ENCODE measurements at regions not wholly inside any gene's neighbourhood (a gene's known extent, or its start where the extent isn't known, plus 50 kb on each side); places are given as distances from the start of the nearest gene placed in this dataset.

DNA sequence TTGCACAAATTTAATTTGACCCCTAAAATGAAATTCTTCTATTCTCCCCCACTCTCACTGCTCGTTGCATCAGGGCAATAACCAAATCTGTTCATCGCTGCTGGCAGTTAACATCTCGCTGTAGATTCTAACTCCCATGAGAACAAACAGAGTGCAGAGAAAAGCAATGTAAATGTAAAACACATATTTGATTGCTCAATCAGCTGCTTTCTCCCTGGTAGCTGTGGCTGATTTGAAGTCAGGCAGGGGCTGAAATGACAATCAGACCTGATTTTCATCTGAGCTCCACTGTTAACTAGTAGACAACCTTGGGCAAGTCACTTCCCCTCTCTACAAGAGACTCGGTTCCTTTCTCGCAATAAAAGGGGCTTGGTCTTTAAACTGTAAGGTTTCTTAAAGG is 119.8 kb upstream of the CPNE4 start:
- no peaks in the 10 kb centered on the region for H3K9me3 Mint-ChIP-seq

DNA sequence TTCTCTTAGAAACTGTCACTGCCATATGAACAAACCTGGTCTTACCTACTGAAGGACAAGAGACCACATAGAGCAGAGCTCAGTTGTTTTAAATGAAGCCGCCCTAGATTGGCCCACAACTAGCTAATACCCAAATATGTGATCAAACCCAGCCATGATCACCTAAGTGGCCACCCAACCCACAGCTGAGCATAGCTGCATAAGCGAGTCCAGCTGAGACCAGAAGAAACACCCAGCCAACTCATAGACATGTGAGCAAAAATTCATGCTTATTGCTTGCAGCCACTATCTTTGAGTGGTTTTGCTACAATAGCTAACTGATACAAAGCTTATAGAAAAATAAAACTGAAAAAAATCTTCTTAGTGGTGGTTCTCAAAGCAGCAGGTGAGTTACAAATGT is 124.3 kb upstream of the CPNE4 start:
- Histone ChIP-seq H3K4me1 (no peaks in the 10 kb centered on the region), H2AFZ (replicated peaks) (no peak overlapping the region), H4K20me1 (ENCODE audit: low read depth) (no peaks in the 10 kb centered on the region), H3K79me2 (ENCODE audit: low read depth) (no peaks in the 10 kb centered on the region), H3K27me3 (no peaks in the 10 kb centered on the region), H3K9me3 (ENCODE audit: low read depth) (no peaks in the 10 kb centered on the region), H3K4me2 (no peak overlapping the region), H3K27ac (no peak overlapping the region), H3K4me3 (no peak overlapping the region), H3K36me3 (no peaks in the 10 kb centered on the region), H3K9ac (no peak overlapping the region), H3F3A (ENCODE audit: low read depth) (no peaks in the 10 kb centered on the region)
- no peak overlapping the region for H3K27ac Mint-ChIP-seq
- H3K27me3 Mint-ChIP-seq (ENCODE audit: insufficient read depth, low read depth): peaks cover 5% of the 10 kb centered on the region
- H3K4me1 Mint-ChIP-seq: peaks cover 2% of the 10 kb centered on the region
- H3K4me3 Mint-ChIP-seq: no peak overlapping the region
- TF ChIP-seq EZH2phosphoT487 (IDR thresholded peaks at IDR 0.05): no peak
- no peak for TF ChIP-seq EZH2 (IDR thresholded peaks at IDR 0.05)
- TF ChIP-seq, protein P1, sequence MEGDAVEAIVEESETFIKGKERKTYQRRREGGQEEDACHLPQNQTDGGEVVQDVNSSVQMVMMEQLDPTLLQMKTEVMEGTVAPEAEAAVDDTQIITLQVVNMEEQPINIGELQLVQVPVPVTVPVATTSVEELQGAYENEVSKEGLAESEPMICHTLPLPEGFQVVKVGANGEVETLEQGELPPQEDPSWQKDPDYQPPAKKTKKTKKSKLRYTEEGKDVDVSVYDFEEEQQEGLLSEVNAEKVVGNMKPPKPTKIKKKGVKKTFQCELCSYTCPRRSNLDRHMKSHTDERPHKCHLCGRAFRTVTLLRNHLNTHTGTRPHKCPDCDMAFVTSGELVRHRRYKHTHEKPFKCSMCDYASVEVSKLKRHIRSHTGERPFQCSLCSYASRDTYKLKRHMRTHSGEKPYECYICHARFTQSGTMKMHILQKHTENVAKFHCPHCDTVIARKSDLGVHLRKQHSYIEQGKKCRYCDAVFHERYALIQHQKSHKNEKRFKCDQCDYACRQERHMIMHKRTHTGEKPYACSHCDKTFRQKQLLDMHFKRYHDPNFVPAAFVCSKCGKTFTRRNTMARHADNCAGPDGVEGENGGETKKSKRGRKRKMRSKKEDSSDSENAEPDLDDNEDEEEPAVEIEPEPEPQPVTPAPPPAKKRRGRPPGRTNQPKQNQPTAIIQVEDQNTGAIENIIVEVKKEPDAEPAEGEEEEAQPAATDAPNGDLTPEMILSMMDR (IDR thresholded peaks at IDR 0.05): no peak
- DNase-seq (ENCODE audit: low spot score): no peak
- no peaks in the 10 kb centered on the region for H3K9me3 Mint-ChIP-seq
- H3K36me3 Mint-ChIP-seq: no peaks in the 10 kb centered on the region

More for the DNA sequence above, 119.8 kb upstream of the CPNE4 start:
- no peaks in the 10 kb centered on the region for H3K4me1 ChIP-seq
- no peaks in the 10 kb centered on the region for H4K20me1 ChIP-seq (ENCODE audit: low read depth)
- H3K36me3 ChIP-seq: no peaks in the 10 kb centered on the region
- no peaks in the 10 kb centered on the region for H3K27me3 ChIP-seq
- no peaks in the 10 kb centered on the region for H3K79me2 ChIP-seq (ENCODE audit: low read depth)
- no peak overlapping the region for H3K9ac ChIP-seq
- H3K4me3 ChIP-seq: no peak overlapping the region
- H3K27ac ChIP-seq: no peak overlapping the region
- no peak overlapping the region for H2AFZ ChIP-seq (replicated peaks)
- no peaks in the 10 kb centered on the region for H3F3A ChIP-seq (ENCODE audit: low read depth)
- H3K4me1 Mint-ChIP-seq: peaks cover 2% of the 10 kb centered on the region
- no peak overlapping the region for H3K4me3 Mint-ChIP-seq
- H3K4me2 ChIP-seq: no peak overlapping the region
- no peak for DNase-seq (ENCODE audit: low spot score)
- H3K27ac Mint-ChIP-seq: no peak overlapping the region
- H3K36me3 Mint-ChIP-seq: no peaks in the 10 kb centered on the region
- no peak for TF ChIP-seq EZH2 (IDR thresholded peaks at IDR 0.05)
- no peak for TF ChIP-seq EZH2phosphoT487 (IDR thresholded peaks at IDR 0.05)
- TF ChIP-seq, protein P1 (IDR thresholded peaks at IDR 0.05): no peak
- H3K9me3 ChIP-seq (ENCODE audit: low read depth): no peaks in the 10 kb centered on the region
- peaks cover 5% of the 10 kb centered on the region for H3K27me3 Mint-ChIP-seq (ENCODE audit: insufficient read depth, low read depth)

GRCh38 chr3:132160198-132160597 is 125.4 kb upstream of the CPNE4 start:
- Histone ChIP-seq H3K9me3 (ENCODE audit: low read depth) (no peaks in the 10 kb centered on the region), H4K20me1 (ENCODE audit: low read depth) (no peaks in the 10 kb centered on the region), H3F3A (ENCODE audit: low read depth) (no peaks in the 10 kb centered on the region), H3K36me3 (no peaks in the 10 kb centered on the region), H3K9ac (no peak overlapping the region), H2AFZ (replicated peaks) (no peak overlapping the region), H3K79me2 (ENCODE audit: low read depth) (no peaks in the 10 kb centered on the region), H3K27ac (no peak overlapping the region), H3K4me3 (no peak overlapping the region), H3K4me2 (no peak overlapping the region), H3K27me3 (no peaks in the 10 kb centered on the region), H3K4me1 (no peaks in the 10 kb centered on the region)
- Mint-ChIP-seq H3K4me3 (no peak overlapping the region), H3K36me3 (no peaks in the 10 kb centered on the region), H3K9me3 (no peaks in the 10 kb centered on the region), H3K4me1 (no peaks in the 10 kb centered on the region), H3K27me3 (ENCODE audit: insufficient read depth, low read depth) (peaks cover 5% of the 10 kb centered on the region), H3K27ac (no peak overlapping the region)
- DNase-seq (ENCODE audit: low spot score): no peak
- TF ChIP-seq, protein P1 (IDR thresholded peaks at IDR 0.05): no peak
- no peak for TF ChIP-seq EZH2phosphoT487 (IDR thresholded peaks at IDR 0.05)
- TF ChIP-seq EZH2 (IDR thresholded peaks at IDR 0.05): no peak
